ENCODE measurements at regions not wholly inside any gene's neighbourhood (a gene's known extent, or its start where the extent isn't known, plus 50 kb on each side); places are given as distances from the start of the nearest gene placed in this dataset.
"Not testable (repeated sequence)": the region's sequence is repeated elsewhere in the genome, so short reads cannot be mapped to it uniquely, and the experiment has no call there.

DNA sequence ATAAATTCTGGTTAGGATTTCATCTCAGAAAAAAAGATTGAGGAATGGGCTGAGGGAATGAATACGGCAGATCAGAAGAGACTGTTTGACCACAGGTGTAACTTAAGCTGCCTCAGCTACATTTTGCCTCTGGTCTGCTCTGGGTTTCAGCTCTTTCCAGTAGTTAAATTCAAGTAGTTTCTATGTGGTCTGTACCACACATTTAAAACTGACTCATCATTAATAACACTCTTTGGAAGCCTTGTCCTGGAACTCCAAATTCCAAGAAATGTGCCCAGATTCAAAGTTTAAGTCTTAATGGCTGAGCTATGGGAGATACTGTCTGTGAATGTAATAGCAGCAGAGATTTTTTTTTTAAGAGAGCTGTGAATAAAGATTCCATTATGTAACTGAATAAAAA lies 133.1 kb upstream of the IGSF10 start:
- H3K27ac ChIP-seq: no peak overlapping the region
- H3K27me3 ChIP-seq: no peaks in the 10 kb centered on the region
- no peak overlapping the region for H3K4me3 ChIP-seq
- H3K4me1 ChIP-seq: no peaks in the 10 kb centered on the region
- no peaks in the 10 kb centered on the region for H3K36me3 ChIP-seq
- no peaks in the 10 kb centered on the region for H3K9me3 ChIP-seq
- TF ChIP-seq, protein P1, sequence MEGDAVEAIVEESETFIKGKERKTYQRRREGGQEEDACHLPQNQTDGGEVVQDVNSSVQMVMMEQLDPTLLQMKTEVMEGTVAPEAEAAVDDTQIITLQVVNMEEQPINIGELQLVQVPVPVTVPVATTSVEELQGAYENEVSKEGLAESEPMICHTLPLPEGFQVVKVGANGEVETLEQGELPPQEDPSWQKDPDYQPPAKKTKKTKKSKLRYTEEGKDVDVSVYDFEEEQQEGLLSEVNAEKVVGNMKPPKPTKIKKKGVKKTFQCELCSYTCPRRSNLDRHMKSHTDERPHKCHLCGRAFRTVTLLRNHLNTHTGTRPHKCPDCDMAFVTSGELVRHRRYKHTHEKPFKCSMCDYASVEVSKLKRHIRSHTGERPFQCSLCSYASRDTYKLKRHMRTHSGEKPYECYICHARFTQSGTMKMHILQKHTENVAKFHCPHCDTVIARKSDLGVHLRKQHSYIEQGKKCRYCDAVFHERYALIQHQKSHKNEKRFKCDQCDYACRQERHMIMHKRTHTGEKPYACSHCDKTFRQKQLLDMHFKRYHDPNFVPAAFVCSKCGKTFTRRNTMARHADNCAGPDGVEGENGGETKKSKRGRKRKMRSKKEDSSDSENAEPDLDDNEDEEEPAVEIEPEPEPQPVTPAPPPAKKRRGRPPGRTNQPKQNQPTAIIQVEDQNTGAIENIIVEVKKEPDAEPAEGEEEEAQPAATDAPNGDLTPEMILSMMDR (IDR thresholded peaks at IDR 0.05): no peak
- no peak for DNase-seq (ENCODE audit: low spot score)

DNA sequence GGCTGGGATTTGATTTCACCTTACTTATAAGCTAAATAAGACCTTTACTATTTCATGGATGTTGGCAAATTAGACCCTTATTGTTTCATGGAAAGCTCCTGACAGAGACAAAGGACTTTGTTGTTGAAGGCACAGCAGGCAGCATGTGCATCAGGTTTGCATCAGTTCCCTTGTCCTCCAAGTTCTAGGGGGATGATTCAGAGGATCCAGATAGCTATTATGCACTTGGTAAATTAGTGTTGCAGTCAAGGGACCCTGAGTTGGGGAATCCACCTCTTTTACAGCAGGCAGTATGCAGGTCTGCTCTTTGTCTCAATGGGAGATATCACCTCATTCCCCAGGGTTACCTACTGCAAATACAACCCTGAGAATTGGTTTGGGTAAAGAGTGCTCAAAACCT lies 131.4 kb upstream of the IGSF10 start:
- no peaks in the 10 kb centered on the region for H3K27me3 ChIP-seq
- H3K9me3 ChIP-seq: no peaks in the 10 kb centered on the region
- H3K4me1 ChIP-seq: no peaks in the 10 kb centered on the region
- DNase-seq (ENCODE audit: low spot score): no peak
- H3K27ac ChIP-seq: no peak overlapping the region
- TF ChIP-seq, protein P1 (IDR thresholded peaks at IDR 0.05): no peak
- H3K36me3 ChIP-seq: no peaks in the 10 kb centered on the region
- no peak overlapping the region for H3K4me3 ChIP-seq

DNA sequence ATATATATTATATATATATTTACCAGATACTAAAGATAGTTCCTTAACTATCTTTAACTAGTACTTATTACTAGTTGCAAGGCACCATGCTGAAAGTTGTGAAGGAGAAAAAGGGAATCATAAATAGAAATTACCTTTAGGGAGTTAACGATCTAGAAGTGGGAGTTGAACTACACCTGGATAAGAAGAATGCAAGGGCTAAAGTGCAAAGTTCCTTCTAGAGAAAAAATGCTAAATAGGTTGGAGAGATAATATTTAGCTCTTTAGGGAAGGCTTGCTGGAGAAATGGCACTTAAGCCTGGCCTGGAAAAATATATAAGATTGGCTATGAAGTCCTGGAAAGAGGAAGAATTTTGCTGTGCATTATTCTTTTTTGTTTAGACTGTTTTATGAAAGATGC lies 130.6 kb upstream of the IGSF10 start:
- TF ChIP-seq, protein P1 (IDR thresholded peaks at IDR 0.05): no peak
- no peak for DNase-seq (ENCODE audit: low spot score)
- H3K4me1 ChIP-seq: no peaks in the 10 kb centered on the region
- H3K9me3 ChIP-seq: no peaks in the 10 kb centered on the region
- H3K36me3 ChIP-seq: no peaks in the 10 kb centered on the region
- H3K27ac ChIP-seq: no peak overlapping the region
- no peak overlapping the region for H3K4me3 ChIP-seq
- H3K27me3 ChIP-seq: no peaks in the 10 kb centered on the region

DNA sequence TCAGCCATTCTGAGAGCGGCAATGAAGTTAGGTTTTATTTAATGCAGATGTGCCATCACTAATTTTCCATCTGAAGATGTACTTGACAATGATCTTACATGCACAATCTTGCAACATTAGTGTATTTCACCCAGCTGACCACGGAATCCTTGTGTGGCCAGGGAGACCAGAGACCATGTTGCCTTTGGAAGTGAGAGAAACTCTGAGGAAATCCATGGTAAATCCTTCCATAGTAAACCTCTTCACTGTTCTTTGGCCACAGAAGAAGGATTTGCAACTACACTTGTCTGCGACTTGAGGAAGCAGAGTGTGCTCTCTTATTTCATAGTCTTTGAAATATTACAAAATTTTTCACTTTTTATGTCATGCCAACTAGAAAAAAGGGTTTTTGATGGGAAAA lies 128.4 kb upstream of the IGSF10 start:
- Histone ChIP-seq H3K4me3 (no peak overlapping the region), H3K4me1 (no peaks in the 10 kb centered on the region), H3K27me3 (no peaks in the 10 kb centered on the region), H3K9me3 (no peaks in the 10 kb centered on the region), H3K27ac (no peak overlapping the region), H3K36me3 (no peaks in the 10 kb centered on the region)
- no peak for DNase-seq (ENCODE audit: low spot score)
- TF ChIP-seq, protein P1 (IDR thresholded peaks at IDR 0.05): no peak

DNA sequence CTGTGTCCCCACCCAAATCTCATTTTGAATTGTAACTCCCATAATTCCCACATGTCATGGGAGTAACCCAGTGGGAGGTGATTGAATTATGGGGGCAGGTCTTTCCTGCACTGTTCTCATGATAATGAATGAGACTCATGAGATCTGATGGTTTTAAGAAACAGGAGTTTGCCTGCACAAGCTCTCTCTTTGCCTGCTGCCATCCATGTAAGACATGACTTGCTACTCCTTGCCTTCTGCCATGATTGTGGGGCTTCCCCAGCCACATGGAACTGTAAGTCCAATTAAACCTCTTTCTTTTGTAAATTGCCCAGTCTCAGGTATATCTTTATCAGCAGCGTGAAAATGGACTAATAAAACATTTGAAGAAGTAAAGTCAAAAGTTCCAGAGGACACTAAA lies 126.8 kb upstream of the IGSF10 start:
- H3K27me3 ChIP-seq; H3K4me3 ChIP-seq; H3K4me1 ChIP-seq; H3K27ac ChIP-seq; DNase-seq (ENCODE audit: low spot score); H3K9me3 ChIP-seq; H3K36me3 ChIP-seq: not testable (repeated sequence)

DNA sequence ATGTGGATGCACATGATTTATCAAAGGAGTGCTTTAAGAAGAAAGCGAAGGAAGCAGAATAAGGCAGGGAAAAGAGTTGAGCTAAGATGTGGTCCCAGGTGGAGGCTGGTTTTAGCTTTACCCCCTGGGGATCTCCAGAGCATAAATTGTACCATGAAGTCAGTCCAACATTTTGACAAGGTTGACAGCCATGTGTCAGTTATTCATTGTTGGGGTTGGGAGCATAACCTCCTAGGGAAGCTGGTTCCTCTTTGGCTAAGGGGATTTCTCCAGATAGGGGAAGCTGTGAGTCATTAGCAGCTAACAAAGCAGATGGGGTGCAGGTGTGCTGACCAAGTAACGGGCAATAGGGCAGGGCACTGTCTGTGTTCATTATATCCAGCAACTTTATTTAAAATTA lies 123.7 kb upstream of the IGSF10 start:
- no peak overlapping the region for H3K4me3 ChIP-seq
- H3K9me3 ChIP-seq: no peaks in the 10 kb centered on the region
- H3K27me3 ChIP-seq: no peaks in the 10 kb centered on the region
- H3K4me1 ChIP-seq: no peaks in the 10 kb centered on the region
- no peak for DNase-seq (ENCODE audit: low spot score)
- TF ChIP-seq, protein P1 (IDR thresholded peaks at IDR 0.05): no peak
- no peak overlapping the region for H3K27ac ChIP-seq
- H3K36me3 ChIP-seq: no peaks in the 10 kb centered on the region
